ENCODE measurements at regions not wholly inside any gene's neighbourhood (a gene's known extent, or its start where the extent isn't known, plus 50 kb on each side); places are given as distances from the start of the nearest gene placed in this dataset.

DNA sequence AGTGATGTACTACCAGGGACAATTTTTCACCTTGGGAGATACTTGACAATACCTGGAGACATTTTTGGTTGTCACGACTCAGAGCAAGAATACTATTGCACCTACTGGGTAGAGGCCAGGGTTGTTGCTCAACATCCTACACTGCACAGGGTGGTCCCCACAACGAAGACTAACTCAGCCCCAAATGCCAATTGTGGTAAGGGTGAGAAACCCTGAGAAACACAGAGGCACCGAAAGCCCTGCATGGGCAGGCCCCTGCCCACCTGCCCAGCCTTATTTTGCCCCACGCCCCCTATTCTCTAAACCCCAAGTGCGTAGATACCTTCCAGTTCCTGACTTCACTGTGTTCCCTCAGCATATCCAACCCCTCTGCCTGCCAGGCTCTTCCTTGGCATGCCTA, 163.1 kb upstream of the PKDCC start:
- TF ChIP-seq, protein P1, sequence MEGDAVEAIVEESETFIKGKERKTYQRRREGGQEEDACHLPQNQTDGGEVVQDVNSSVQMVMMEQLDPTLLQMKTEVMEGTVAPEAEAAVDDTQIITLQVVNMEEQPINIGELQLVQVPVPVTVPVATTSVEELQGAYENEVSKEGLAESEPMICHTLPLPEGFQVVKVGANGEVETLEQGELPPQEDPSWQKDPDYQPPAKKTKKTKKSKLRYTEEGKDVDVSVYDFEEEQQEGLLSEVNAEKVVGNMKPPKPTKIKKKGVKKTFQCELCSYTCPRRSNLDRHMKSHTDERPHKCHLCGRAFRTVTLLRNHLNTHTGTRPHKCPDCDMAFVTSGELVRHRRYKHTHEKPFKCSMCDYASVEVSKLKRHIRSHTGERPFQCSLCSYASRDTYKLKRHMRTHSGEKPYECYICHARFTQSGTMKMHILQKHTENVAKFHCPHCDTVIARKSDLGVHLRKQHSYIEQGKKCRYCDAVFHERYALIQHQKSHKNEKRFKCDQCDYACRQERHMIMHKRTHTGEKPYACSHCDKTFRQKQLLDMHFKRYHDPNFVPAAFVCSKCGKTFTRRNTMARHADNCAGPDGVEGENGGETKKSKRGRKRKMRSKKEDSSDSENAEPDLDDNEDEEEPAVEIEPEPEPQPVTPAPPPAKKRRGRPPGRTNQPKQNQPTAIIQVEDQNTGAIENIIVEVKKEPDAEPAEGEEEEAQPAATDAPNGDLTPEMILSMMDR (IDR thresholded peaks at IDR 0.05), result no peak
- no peak for TF ChIP-seq POLR2A (IDR thresholded peaks at IDR 0.05)
- TF ChIP-seq POLR2AphosphoS5 (IDR thresholded peaks at IDR 0.05), result no peak
